WTC11 (cell line): ENCODE measurements at regions not wholly inside any gene's neighbourhood (a gene's known extent, or its start where the extent isn't known, plus 50 kb on each side); places are given as distances from the start of the nearest gene placed in this dataset.

ENCODE experiments used
- ATF2 ChIP-seq: sonication (generic); formaldehyde crosslinking; IDR thresholded peaks from 2 replicates; pipeline ENCODE4 v1.8.1; 2022; ENCODE audit warnings: low read depth, missing genetic modification reagents, borderline replicate concordance
- ATF3 ChIP-seq: sonication (generic); formaldehyde crosslinking; conservative IDR thresholded peaks from 2 replicates; pipeline ENCODE4 v1.8.1; 2022; ENCODE audit warnings: mild to moderate bottlenecking, missing genetic modification reagents
- CBFB ChIP-seq: sonication (generic); formaldehyde crosslinking; IDR thresholded peaks from 2 replicates; pipeline ENCODE4 v1.8.1; 2022; ENCODE audit warnings: mild to moderate bottlenecking, low read depth, missing genetic modification reagents
- MAX ChIP-seq: sonication (generic); formaldehyde crosslinking; IDR thresholded peaks from 2 replicates; pipeline ENCODE4 v1.8.0; 2022; ENCODE audit warnings: mild to moderate bottlenecking, missing genetic modification reagents
- NFE2L1 ChIP-seq: sonication (generic); formaldehyde crosslinking; IDR thresholded peaks from 2 replicates; pipeline ENCODE4 v1.8.1; 2023; ENCODE audit warnings: missing genetic modification reagents
- RORB ChIP-seq: fragments of 250-450 bp; sonication (Bioruptor Pico); IDR thresholded peaks from 2 replicates; pipeline ENCODE4 v1.9.0; 2021; ENCODE audit warnings: mild to moderate bottlenecking
- SP1 ChIP-seq: sonication (generic); formaldehyde crosslinking; conservative IDR thresholded peaks from 2 replicates; pipeline ENCODE4 v1.8.1; 2022; ENCODE audit warnings: missing genetic modification reagents
- TEAD4 ChIP-seq: sonication (generic); formaldehyde crosslinking; IDR thresholded peaks from 2 replicates; pipeline ENCODE4 v1.8.0; 2022; ENCODE audit warnings: mild to moderate bottlenecking, missing genetic modification reagents
- USF2 ChIP-seq: sonication (generic); formaldehyde crosslinking; IDR thresholded peaks from 2 replicates; pipeline ENCODE4 v1.8.1; 2023; ENCODE audit warnings: mild to moderate bottlenecking, missing genetic modification reagents, moderate library complexity
- ZBTB43 ChIP-seq: sonication (generic); formaldehyde crosslinking; IDR thresholded peaks from 2 replicates; pipeline ENCODE4 v1.8.1; 2023; ENCODE audit warnings: mild to moderate bottlenecking, missing genetic modification reagents
- TF ChIP-seq, protein P1 (sequence below): fragments of 200-600 bp; IDR thresholded peaks from 2 replicates; pipeline ENCODE4 v1.8.0; 2022; ENCODE audit warnings: antibody characterized with exemption
- TF ChIP-seq, protein P2 (sequence below): fragments of 250-450 bp; sonication (Bioruptor Pico); conservative IDR thresholded peaks from 2 replicates; pipeline ENCODE4 v1.9.0; 2021; ENCODE audit warnings: mild to moderate bottlenecking

DNA sequence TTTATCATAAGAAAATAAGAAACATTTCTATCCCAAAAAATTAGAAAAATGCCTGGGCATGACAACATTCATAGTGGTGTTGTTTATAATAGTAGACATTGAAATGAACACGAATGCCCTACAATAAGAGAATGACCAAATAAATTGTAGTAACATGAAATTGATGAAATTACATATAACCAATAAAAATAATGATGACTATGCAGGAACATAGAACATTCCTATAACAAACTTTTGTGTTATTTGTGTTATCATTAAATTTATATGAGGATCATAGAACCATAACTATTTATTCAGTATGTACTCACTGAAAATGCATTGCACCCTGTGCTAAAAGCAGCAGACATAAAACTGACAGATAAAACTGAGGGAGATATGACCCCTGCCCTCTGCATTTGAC lies 399.7 kb downstream of the CBLN4 start:
- no peak for TF ChIP-seq USF2 (CRISPR knock-in tag)
- TF ChIP-seq, protein P1, sequence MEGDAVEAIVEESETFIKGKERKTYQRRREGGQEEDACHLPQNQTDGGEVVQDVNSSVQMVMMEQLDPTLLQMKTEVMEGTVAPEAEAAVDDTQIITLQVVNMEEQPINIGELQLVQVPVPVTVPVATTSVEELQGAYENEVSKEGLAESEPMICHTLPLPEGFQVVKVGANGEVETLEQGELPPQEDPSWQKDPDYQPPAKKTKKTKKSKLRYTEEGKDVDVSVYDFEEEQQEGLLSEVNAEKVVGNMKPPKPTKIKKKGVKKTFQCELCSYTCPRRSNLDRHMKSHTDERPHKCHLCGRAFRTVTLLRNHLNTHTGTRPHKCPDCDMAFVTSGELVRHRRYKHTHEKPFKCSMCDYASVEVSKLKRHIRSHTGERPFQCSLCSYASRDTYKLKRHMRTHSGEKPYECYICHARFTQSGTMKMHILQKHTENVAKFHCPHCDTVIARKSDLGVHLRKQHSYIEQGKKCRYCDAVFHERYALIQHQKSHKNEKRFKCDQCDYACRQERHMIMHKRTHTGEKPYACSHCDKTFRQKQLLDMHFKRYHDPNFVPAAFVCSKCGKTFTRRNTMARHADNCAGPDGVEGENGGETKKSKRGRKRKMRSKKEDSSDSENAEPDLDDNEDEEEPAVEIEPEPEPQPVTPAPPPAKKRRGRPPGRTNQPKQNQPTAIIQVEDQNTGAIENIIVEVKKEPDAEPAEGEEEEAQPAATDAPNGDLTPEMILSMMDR = no peak
- no peak for TF ChIP-seq CBFB
- TF ChIP-seq ATF3 (CRISPR knock-in tag) = no peak
- no peak for TF ChIP-seq ZBTB43
- TF ChIP-seq ATF2 = no peak
- no peak for TF ChIP-seq TEAD4 (CRISPR knock-in tag)
- TF ChIP-seq, protein P2, sequence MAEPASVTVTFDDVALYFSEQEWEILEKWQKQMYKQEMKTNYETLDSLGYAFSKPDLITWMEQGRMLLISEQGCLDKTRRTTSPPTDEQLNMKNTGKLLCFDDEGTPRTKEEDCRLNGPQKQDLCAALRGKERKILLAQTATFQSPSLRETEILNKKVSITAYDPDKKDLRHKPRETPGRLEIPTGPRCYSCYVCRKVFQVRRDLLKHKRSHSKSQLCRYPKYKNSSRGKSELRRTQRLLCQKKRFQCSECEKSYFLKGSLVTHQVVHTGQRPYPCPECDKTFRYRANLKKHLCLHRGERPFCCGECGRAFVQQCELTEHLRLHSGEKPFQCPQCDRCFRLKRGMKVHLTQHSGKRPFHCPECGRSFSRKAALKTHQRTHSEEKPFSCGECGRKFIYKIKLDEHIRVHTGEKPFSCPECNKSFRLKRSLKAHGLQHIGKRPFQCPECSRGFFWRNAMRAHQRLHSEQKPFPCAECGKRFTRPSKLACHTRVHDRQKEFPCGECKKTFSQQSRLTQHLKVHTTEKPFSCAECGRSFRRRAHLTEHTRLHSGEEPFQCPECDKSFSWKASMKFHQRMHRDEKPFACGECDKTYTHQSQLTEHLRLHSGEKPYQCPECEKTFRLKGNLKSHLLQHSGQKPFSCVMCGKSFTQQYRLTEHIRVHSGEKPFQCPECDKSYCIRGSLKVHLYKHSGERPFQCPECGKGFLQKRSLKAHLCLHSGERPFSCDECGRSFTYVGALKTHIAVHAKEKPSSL = no peak
- TF ChIP-seq NFE2L1 (CRISPR knock-in tag) = no peak
- no peak for TF ChIP-seq RORB (CRISPR knock-in tag)
- no peak for TF ChIP-seq MAX (CRISPR knock-in tag)
- no peak for TF ChIP-seq SP1
